Ishikawa (cell line): ENCODE measurements at regions not wholly inside any gene's neighbourhood (a gene's known extent, or its start where the extent isn't known, plus 50 kb on each side); places are given as distances from the start of the nearest gene placed in this dataset.

Experiments
- CREB1 ChIP-seq: IDR thresholded peaks from 2 replicates; pipeline ENCODE4 v1.6.1; 2012; ENCODE audit warnings: low read depth
- EGR1 ChIP-seq: IDR thresholded peaks from 2 replicates; pipeline ENCODE4 v1.6.1; 2012
- EP300 ChIP-seq: IDR thresholded peaks from 2 replicates; pipeline ENCODE4 v1.6.1; 2012; ENCODE audit warnings: borderline replicate concordance
- NFIC ChIP-seq: IDR thresholded peaks from 2 replicates; pipeline ENCODE4 v1.6.1; 2012
- RAD21 ChIP-seq: IDR thresholded peaks from 2 replicates; pipeline ENCODE4 v1.6.1; 2012; ENCODE audit warnings: low read depth
- TAF1 ChIP-seq: IDR thresholded peaks from 2 replicates; pipeline ENCODE4 v1.6.1; 2012; ENCODE audit warnings: low read depth, mild to moderate bottlenecking
- TEAD4 ChIP-seq: IDR thresholded peaks from 2 replicates; pipeline ENCODE4 v1.6.1; 2012
- YY1 ChIP-seq: IDR thresholded peaks from 2 replicates; pipeline ENCODE4 v1.6.1; 2012; ENCODE audit warnings: low read depth
- ZBTB7A ChIP-seq: IDR thresholded peaks from 2 replicates; pipeline ENCODE4 v1.6.1; 2012; ENCODE audit warnings: low read depth
- TF ChIP-seq, protein P1 (sequence below): IDR thresholded peaks from 2 replicates; pipeline ENCODE4 v1.6.1; 2012

DNA sequence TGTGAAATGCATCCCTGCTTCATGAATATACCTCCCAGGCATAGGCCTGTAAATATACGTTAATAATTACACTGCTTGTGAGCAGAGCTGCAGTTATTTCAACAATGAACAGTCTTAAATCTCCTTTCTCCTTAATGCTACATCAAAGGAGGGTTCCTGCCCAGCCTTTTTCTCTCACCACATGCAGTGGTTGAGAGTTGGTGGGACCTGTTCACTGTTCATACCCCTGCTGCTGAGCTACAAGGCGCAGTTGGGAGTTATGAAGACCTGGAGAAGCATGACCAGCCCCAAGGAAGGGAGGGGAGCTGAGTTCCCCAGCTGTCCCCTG is 111.9 kb upstream of the FOXQ1 start:
- TF ChIP-seq EP300 (no peak), EGR1 (no peak), NFIC (no peak), ZBTB7A (no peak), TAF1 (no peak), CREB1 (no peak), RAD21 (no peak), YY1 (no peak), TEAD4 (no peak)
- TF ChIP-seq, protein P1, sequence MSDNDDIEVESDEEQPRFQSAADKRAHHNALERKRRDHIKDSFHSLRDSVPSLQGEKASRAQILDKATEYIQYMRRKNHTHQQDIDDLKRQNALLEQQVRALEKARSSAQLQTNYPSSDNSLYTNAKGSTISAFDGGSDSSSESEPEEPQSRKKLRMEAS = no peak
